ENCODE measurements at regions not wholly inside any gene's neighbourhood (a gene's known extent, or its start where the extent isn't known, plus 50 kb on each side); places are given as distances from the start of the nearest gene placed in this dataset.

- TF ChIP-seq CTCF (conservative IDR thresholded peaks at IDR 0.05 in 1 of 2, IDR thresholded peaks at IDR 0.05 in 1 of 2; ENCODE audit: low read depth in 1 of 2, low read length in 2 of 2) (no peak), EZH2 (IDR thresholded peaks at IDR 0.05; ENCODE audit: low read length, missing control alignments) (no peak)
These were observed 969.1 kb upstream of the DEFB115 start for GRCh38 chr20:30288346-30288745.

Measured in fibroblast of lung (primary cell).